ENCODE measurements at regions not wholly inside any gene's neighbourhood (a gene's known extent, or its start where the extent isn't known, plus 50 kb on each side); places are given as distances from the start of the nearest gene placed in this dataset.

- no peak for TF ChIP-seq POLR2A (IDR thresholded peaks at IDR 0.05)
- TF ChIP-seq, protein P1, sequence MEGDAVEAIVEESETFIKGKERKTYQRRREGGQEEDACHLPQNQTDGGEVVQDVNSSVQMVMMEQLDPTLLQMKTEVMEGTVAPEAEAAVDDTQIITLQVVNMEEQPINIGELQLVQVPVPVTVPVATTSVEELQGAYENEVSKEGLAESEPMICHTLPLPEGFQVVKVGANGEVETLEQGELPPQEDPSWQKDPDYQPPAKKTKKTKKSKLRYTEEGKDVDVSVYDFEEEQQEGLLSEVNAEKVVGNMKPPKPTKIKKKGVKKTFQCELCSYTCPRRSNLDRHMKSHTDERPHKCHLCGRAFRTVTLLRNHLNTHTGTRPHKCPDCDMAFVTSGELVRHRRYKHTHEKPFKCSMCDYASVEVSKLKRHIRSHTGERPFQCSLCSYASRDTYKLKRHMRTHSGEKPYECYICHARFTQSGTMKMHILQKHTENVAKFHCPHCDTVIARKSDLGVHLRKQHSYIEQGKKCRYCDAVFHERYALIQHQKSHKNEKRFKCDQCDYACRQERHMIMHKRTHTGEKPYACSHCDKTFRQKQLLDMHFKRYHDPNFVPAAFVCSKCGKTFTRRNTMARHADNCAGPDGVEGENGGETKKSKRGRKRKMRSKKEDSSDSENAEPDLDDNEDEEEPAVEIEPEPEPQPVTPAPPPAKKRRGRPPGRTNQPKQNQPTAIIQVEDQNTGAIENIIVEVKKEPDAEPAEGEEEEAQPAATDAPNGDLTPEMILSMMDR (IDR thresholded peaks at IDR 0.05), result no peak
- intact Hi-C loops (cut with DNase I), result no loop called here
- Histone ChIP-seq H3K27ac (no peak overlapping the region), H3K9me3 (no peaks in the 10 kb centered on the region), H3K4me1 (no peaks in the 10 kb centered on the region), H3K4me3 (no peak overlapping the region), H3K27me3 (peaks cover 0 to 47% (median 0%) of the 10 kb centered on the region in 4 donors), H3K36me3 (no peaks in the 10 kb centered on the region)
- WGBS, 2 donors, result 30% methylated on average over 23 of the region's 26 CpGs
- DNase-seq, result no peak
Observed at GRCh38 chr16:54594601-54595391, 308.2 kb upstream of the IRX3 start.

GRCh38 chr16:54591816-54592246 is 305.2 kb upstream of the IRX3 start:
- no peaks in the 10 kb centered on the region for H3K36me3 ChIP-seq
- H3K9me3 ChIP-seq, result no peaks in the 10 kb centered on the region
- no peak overlapping the region for H3K27ac ChIP-seq
- no peak for DNase-seq
- no peak overlapping the region for H3K4me3 ChIP-seq
- 61 to 64% methylated on average over 2 to 7 of the region's 7 CpGs for WGBS, 2 donors
- H3K4me1 ChIP-seq, result no peaks in the 10 kb centered on the region
- intact Hi-C loops (cut with DNase I), result no loop called here
- TF ChIP-seq, protein P1 (IDR thresholded peaks at IDR 0.05), result no peak
- TF ChIP-seq POLR2A (IDR thresholded peaks at IDR 0.05), result no peak
- peaks cover 0 to 37% (median 0%) of the 10 kb centered on the region in 4 donors for H3K27me3 ChIP-seq

DNA sequence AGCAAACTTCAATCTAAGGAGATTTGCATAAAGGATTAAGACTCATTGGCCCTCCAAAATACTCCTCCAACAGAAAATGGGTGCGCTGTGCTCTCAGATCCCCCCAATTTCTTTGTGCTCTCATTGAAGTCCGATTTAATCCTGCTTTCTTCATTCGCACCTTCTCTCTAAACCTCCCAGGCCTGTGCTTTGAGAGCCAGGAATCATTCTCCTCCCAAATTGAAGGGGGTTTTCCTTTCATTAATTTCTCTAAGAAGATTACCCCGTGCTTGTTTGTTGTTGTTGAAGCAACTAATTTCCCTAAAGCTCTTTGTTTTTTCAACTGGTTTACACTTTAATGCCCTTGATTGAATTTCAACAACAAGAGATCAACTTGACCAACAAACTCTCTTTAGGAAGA is 304.2 kb upstream of the IRX3 start:
- 62 to 73% methylated on average over 4 of the region's 4 CpGs for WGBS, 2 donors
- intact Hi-C loops (cut with DNase I), result no loop called here

GRCh38 chr16:54589326-54589725 is 302.7 kb upstream of the IRX3 start:
- H3K27ac ChIP-seq, result no peak overlapping the region
- H3K36me3 ChIP-seq, result no peaks in the 10 kb centered on the region
- WGBS, 2 donors, result 72 to 76% methylated on average over 5 of the region's 5 CpGs
- no peaks in the 10 kb centered on the region for H3K4me1 ChIP-seq
- no peak for DNase-seq
- H3K9me3 ChIP-seq, result no peaks in the 10 kb centered on the region
- intact Hi-C loops (cut with DNase I), result no loop called here
- H3K4me3 ChIP-seq, result no peak overlapping the region
- peaks cover 0 to 26% (median 0%) of the 10 kb centered on the region in 4 donors for H3K27me3 ChIP-seq
- TF ChIP-seq, protein P1 (IDR thresholded peaks at IDR 0.05), result no peak
- TF ChIP-seq POLR2A (IDR thresholded peaks at IDR 0.05), result no peak

More for the DNA sequence above, 304.2 kb upstream of the IRX3 start:
- Histone ChIP-seq H3K4me1 (no peaks in the 10 kb centered on the region), H3K9me3 (no peaks in the 10 kb centered on the region), H3K36me3 (no peaks in the 10 kb centered on the region), H3K27me3 (peaks cover 0 to 40% (median 0%) of the 10 kb centered on the region in 4 donors), H3K27ac (no peak overlapping the region), H3K4me3 (no peak overlapping the region)
- DNase-seq, result no peak
- TF ChIP-seq, protein P1 (IDR thresholded peaks at IDR 0.05), result no peak
- no peak for TF ChIP-seq POLR2A (IDR thresholded peaks at IDR 0.05)

- Histone ChIP-seq H3K36me3 (no peaks in the 10 kb centered on the region), H3K27ac (no peak overlapping the region), H3K27me3 (peaks cover 0 to 16% (median 0%) of the 10 kb centered on the region in 4 donors), H3K9me3 (no peaks in the 10 kb centered on the region), H3K4me3 (no peak overlapping the region), H3K4me1 (no peaks in the 10 kb centered on the region)
- DNase-seq, result no peak
- intact Hi-C loops (cut with DNase I), result no loop called here
- TF ChIP-seq, protein P1 (IDR thresholded peaks at IDR 0.05), result no peak
- TF ChIP-seq POLR2A (IDR thresholded peaks at IDR 0.05), result no peak
- 69 to 75% methylated on average over 5 of the region's 5 CpGs for WGBS, 2 donors
Observed at GRCh38 chr16:54588026-54588425, 301.4 kb upstream of the IRX3 start.
